C4-2B (cell line): ENCODE measurements at regions not wholly inside any gene's neighbourhood (a gene's known extent, or its start where the extent isn't known, plus 50 kb on each side); places are given as distances from the start of the nearest gene placed in this dataset.

Source experiments
- CTCF ChIP-seq: fragments of 450-650 bp; conservative IDR thresholded peaks from 2 replicates; pipeline ENCODE4 v1.5.1; 2017; ENCODE audit warnings: mild to moderate bottlenecking
- ZFX ChIP-seq: fragments of 450-650 bp; IDR thresholded peaks from 2 replicates; pipeline ENCODE4 v1.6.1; 2017

- TF ChIP-seq CTCF, result no peak
- no peak for TF ChIP-seq ZFX
Observed at GRCh38 chr2:215626812-215627281, 191.0 kb upstream of the FN1 start.
